ENCODE measurements at regions not wholly inside any gene's neighbourhood (a gene's known extent, or its start where the extent isn't known, plus 50 kb on each side); places are given as distances from the start of the nearest gene placed in this dataset.

- no peak for DNase-seq (ENCODE audit: low read depth, low spot score)
- H3K4me3 ChIP-seq (ENCODE audit: low read depth, low read length), result no peak overlapping the region
- ChIA-PET CTCF (no interaction called here), POLR2A (no interaction called here)
- TF ChIP-seq CTCF (IDR thresholded peaks at IDR 0.05; ENCODE audit: insufficient read depth, low read length, missing control alignments), result no peak
Observed at GRCh38 chr5:40453689-40454088, 226.0 kb upstream of the PTGER4 start.

DNA sequence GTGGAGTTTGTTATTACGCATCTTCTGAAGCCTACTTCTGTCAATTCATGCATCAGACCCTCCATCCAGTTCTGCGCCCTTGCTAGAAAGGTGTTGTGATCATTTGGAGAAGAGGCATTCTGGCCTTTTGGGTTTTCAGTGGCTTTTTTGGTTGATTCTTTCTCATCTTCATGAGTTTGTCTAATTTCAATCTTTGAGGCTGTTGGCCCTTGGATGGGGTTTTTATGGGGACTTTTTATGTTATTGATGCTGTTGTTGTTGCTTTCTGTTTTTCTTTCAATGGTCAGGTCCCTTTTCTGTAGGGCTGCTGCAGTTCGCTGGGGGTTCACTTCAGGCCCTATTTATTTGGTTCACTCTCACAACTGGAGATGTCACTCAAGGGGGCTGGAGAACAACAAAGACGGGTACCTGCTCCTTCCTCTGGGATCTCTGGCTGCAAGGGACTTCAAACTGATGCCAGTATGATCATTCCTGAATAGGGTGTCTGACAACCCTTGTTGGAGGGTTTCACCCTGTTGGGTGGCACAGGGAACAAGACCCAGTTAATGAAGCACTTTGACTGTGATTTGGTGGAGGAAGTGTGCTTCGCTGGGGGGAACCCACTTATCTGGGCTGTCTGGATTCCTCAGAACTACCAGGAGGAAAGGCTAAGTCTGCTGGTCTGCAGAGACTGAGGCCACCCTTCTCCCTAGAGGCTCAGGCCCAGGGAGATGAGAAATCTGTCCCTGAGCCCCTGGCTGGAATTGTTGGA, 226.7 kb upstream of the PTGER4 start:
- no peak overlapping the region for H3K4me3 ChIP-seq (ENCODE audit: low read depth, low read length)
- ChIA-PET CTCF (no interaction called here), POLR2A (no interaction called here)
- TF ChIP-seq CTCF (IDR thresholded peaks at IDR 0.05; ENCODE audit: insufficient read depth, low read length, missing control alignments), result no peak
- DNase-seq (ENCODE audit: low read depth, low spot score), result no peak

DNA sequence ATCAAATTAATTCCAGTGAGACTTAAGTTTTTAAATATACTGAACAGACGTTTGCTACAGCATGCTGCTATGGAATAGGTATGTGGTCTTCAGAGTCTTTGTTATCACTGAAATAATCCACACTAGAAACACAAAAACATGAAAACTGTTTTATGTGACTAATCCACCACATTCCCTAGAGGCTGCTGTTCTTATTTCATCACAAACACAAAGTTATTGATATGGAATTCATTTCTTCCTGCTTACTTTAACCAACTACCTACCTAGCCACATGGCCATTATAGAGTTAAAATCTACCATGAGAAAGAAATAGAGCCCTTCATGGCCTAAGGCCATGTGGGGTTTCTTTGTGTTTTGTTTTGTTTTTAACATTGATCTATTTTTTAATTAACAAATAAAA, 232.3 kb upstream of the PTGER4 start:
- no peak for DNase-seq (ENCODE audit: low read depth, low spot score)
- TF ChIP-seq CTCF (IDR thresholded peaks at IDR 0.05; ENCODE audit: insufficient read depth, low read length, missing control alignments), result no peak
- POLR2A ChIA-PET, result no interaction called here
- no peak overlapping the region for H3K4me3 ChIP-seq (ENCODE audit: low read depth, low read length)
- CTCF ChIA-PET, result no interaction called here

DNA sequence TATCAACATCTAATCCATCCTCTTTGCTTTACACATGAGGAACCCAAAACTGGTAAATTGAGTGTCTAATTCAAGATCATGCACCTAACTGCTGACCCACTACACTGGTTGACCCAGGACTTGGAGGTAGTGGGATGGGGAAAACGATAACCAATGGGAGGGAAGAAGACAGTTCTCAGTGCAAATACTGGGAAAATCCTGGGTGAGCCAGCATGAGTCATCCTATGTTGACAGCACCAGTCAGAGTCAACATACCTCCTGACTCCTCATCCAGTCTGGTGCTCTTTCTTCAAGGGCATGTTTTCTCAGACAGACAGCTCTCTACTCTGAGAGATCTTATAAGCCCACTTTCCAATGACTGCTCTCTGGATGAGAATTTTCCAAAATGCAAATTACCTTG, 232.8 kb upstream of the PTGER4 start:
- no peak for DNase-seq (ENCODE audit: low read depth, low spot score)
- ChIA-PET CTCF (no interaction called here), POLR2A (no interaction called here)
- H3K4me3 ChIP-seq (ENCODE audit: low read depth, low read length), result no peak overlapping the region
- TF ChIP-seq CTCF (IDR thresholded peaks at IDR 0.05; ENCODE audit: insufficient read depth, low read length, missing control alignments), result no peak

- H3K4me3 ChIP-seq (ENCODE audit: low read depth, low read length), result no peak overlapping the region
- DNase-seq (ENCODE audit: low read depth, low spot score), result peak; percentile 44
- ChIA-PET CTCF (interaction anchor here (1.1 kb wide), 1 partner anchor 41 kb away, joined by 3 read pairs; no protein-coding TSS in a partner anchor), POLR2A (no interaction called here)
- TF ChIP-seq CTCF (IDR thresholded peaks at IDR 0.05; ENCODE audit: insufficient read depth, low read length, missing control alignments), result no peak
Observed at GRCh38 chr5:40442346-40442745, 237.4 kb upstream of the PTGER4 start.

- ChIA-PET CTCF (interaction anchor here (1.1 kb wide), 1 partner anchor 41 kb away, joined by 3 read pairs; no protein-coding TSS in a partner anchor), POLR2A (no interaction called here)
- TF ChIP-seq CTCF (IDR thresholded peaks at IDR 0.05; ENCODE audit: insufficient read depth, low read length, missing control alignments), result no peak
- H3K4me3 ChIP-seq (ENCODE audit: low read depth, low read length), result no peak overlapping the region
- DNase-seq (ENCODE audit: low read depth, low spot score), result no peak
Observed at GRCh38 chr5:40441733-40442132, 238.0 kb upstream of the PTGER4 start.
